IMR-90 (cell line): ENCODE measurements at regions not wholly inside any gene's neighbourhood (a gene's known extent, or its start where the extent isn't known, plus 50 kb on each side); places are given as distances from the start of the nearest gene placed in this dataset.

Source experiments
- ATAC-seq: fragments of 200-7000 bp; cut with Tn5 transposase; 2 replicates; pipeline ENCODE4 v1.9.1; 2020; ENCODE audit warnings: low read depth, mild to moderate bottlenecking, moderate library complexity
- BruUV-seq: library from RNA; stranded (reverse); fragments of 400-500 nt; replicated peaks from 2 replicates; lab custom pipeline; 2021; lab: Mats Ljungman, UMichigan
- CTCF ChIA-PET: fragments of 300-600 bp; formaldehyde crosslinking; extraction: SDS; loops from one replicate; lab custom pipeline; 2021; ENCODE audit warnings: antibody characterized with exemption; lab: Yijun Ruan, JAX
- POLR2A ChIA-PET: fragments of 300-600 bp; sonication (Branson Sonifier 250); formaldehyde crosslinking; loops from one replicate; lab custom pipeline; 2022; ENCODE audit warnings: antibody characterized with exemption; ENCODE audit not compliant: unreplicated experiment; lab: Charles Lee
- DNase-seq: peaks from one replicate; pipeline ENCODE4 v3.0.0; 2013
- H2AFZ ChIP-seq: replicated peaks from 2 replicates; pipeline ENCODE3; 2013; ENCODE audit warnings: low read length, mild to moderate bottlenecking; ENCODE audit not compliant: poor library complexity
- H2AK5ac ChIP-seq: 2 replicates; pipeline ENCODE4 v1.6.1; 2013; ENCODE audit warnings: low read depth, low read length, inconsistent platforms
- H2AK9ac ChIP-seq: replicated peaks from 2 replicates; pipeline ENCODE3; 2013; ENCODE audit warnings: mild to moderate bottlenecking, low read depth, low read length, moderate library complexity; ENCODE audit not compliant: poor library complexity
- H2BK120ac ChIP-seq: 2 replicates; pipeline ENCODE4 v1.6.1; 2013; ENCODE audit warnings: low read depth, low read length, inconsistent platforms
- H2BK15ac ChIP-seq: 3 replicates; pipeline ENCODE4 v1.6.1; 2013; ENCODE audit warnings: low read depth, low read length, inconsistent platforms
- H2BK20ac ChIP-seq: 2 replicates; pipeline ENCODE4 v1.6.1; 2013; ENCODE audit warnings: low read depth, mild to moderate bottlenecking, inconsistent platforms, low read length, moderate library complexity
- H2BK5ac ChIP-seq: 2 replicates; pipeline ENCODE4 v1.6.1; 2013; ENCODE audit warnings: mild to moderate bottlenecking, low read depth, low read length, inconsistent platforms; ENCODE audit not compliant: poor library complexity, severe bottlenecking
- H3K14ac ChIP-seq: replicated peaks from 2 replicates; pipeline ENCODE4 v1.6.1; 2013; ENCODE audit warnings: low read depth, low read length, inconsistent platforms
- H3K18ac ChIP-seq: 2 replicates; pipeline ENCODE4 v1.6.1; 2013; ENCODE audit warnings: low read depth, low read length, control low read depth
- H3K23ac ChIP-seq: 2 replicates; pipeline ENCODE4 v1.6.1; 2013; ENCODE audit warnings: low read depth, low read length, inconsistent platforms
- H3K27ac ChIP-seq: 2 replicates; pipeline ENCODE4 v1.5.1; 2013; ENCODE audit warnings: mild to moderate bottlenecking, control low read depth, low read length; ENCODE audit not compliant: insufficient read depth
- H3K27me3 ChIP-seq: 2 replicates; pipeline ENCODE4 v1.6.1; 2013; ENCODE audit warnings: low read length; ENCODE audit not compliant: control insufficient read depth, insufficient read depth
- H3K36me3 ChIP-seq: 2 replicates; pipeline ENCODE4 v1.6.1; 2013; ENCODE audit warnings: low read length, mixed read lengths; ENCODE audit not compliant: control insufficient read depth, insufficient read depth
- H3K4ac ChIP-seq: 2 replicates; pipeline ENCODE4 v1.6.1; 2013; ENCODE audit warnings: low read depth, low read length, inconsistent platforms
- H3K4me1 ChIP-seq: 2 replicates; pipeline ENCODE4 v1.6.1; 2013; ENCODE audit warnings: low read length, mixed read lengths; ENCODE audit not compliant: control insufficient read depth, insufficient read depth
- H3K4me2 ChIP-seq: 2 replicates; pipeline ENCODE4 v1.6.1; 2013; ENCODE audit warnings: low read depth, mild to moderate bottlenecking, control low read depth, low read length, moderate library complexity
- H3K4me3 ChIP-seq: 2 replicates; pipeline ENCODE4 v1.5.1; 2013; ENCODE audit warnings: low read depth, mild to moderate bottlenecking, control low read depth, low read length, moderate library complexity; ENCODE audit not compliant: insufficient read depth
- H3K56ac ChIP-seq: 2 replicates; pipeline ENCODE4 v1.6.1; 2013; ENCODE audit warnings: low read length, inconsistent platforms; ENCODE audit not compliant: insufficient read depth; ENCODE audit errors: extremely low read depth
- H3K79me1 ChIP-seq, 2 experiments: 2 replicates each; pipeline ENCODE4 v1.6.1; 2013; ENCODE audit warnings: low read length in 2 of 2, inconsistent platforms in 1 of 2, low read depth in 1 of 2
- H3K9ac ChIP-seq: 2 replicates; pipeline ENCODE4 v1.6.1; 2013; ENCODE audit warnings: low read depth, low read length, control low read depth
- H3K9me1 ChIP-seq: 2 replicates; pipeline ENCODE4 v1.6.1; 2013; ENCODE audit warnings: low read length, inconsistent platforms; ENCODE audit not compliant: insufficient read depth
- H3K9me3 ChIP-seq: 2 replicates; pipeline ENCODE4 v1.6.1; 2013; ENCODE audit warnings: low read length; ENCODE audit not compliant: control insufficient read depth, insufficient read depth
- H4K20me1 ChIP-seq: 2 replicates; pipeline ENCODE4 v1.6.1; 2013; ENCODE audit warnings: low read length, inconsistent platforms; ENCODE audit not compliant: insufficient read depth
- H4K5ac ChIP-seq: 2 replicates; pipeline ENCODE4 v1.6.1; 2013; ENCODE audit warnings: mild to moderate bottlenecking, low read depth, low read length, control low read depth
- H4K8ac ChIP-seq, 2 experiments: 2 replicates each; pipeline ENCODE4 v1.6.1; 2013; ENCODE audit warnings: low read depth in 2 of 2, low read length in 2 of 2, control low read depth in 1 of 2, inconsistent platforms in 1 of 2
- H4K91ac ChIP-seq: 2 replicates; pipeline ENCODE4 v1.6.1; 2013; ENCODE audit warnings: low read depth, low read length, inconsistent platforms; ENCODE audit not compliant: insufficient read depth
- BHLHE40 ChIP-seq: fragments of 150-350 bp; IDR thresholded peaks from 2 replicates; pipeline ENCODE4 v1.6.1; 2016; ENCODE audit warnings: mild to moderate bottlenecking, low read depth, low read length
- CHD1 ChIP-seq: IDR thresholded peaks from 2 replicates; pipeline ENCODE4 v1.6.1; 2012; ENCODE audit warnings: low read depth, low read length, improper control_type of control experiment
- MXI1 ChIP-seq: IDR thresholded peaks from 2 replicates; pipeline ENCODE4 v1.6.1; 2012; ENCODE audit warnings: low read depth, mild to moderate bottlenecking, low read length, moderate library complexity, borderline replicate concordance
- NFE2L2 ChIP-seq: fragments of 150-350 bp; IDR thresholded peaks from 2 replicates; pipeline ENCODE4 v1.6.1; 2016; ENCODE audit warnings: low read depth, mild to moderate bottlenecking, low read length
- RAD21 ChIP-seq: IDR thresholded peaks from 2 replicates; pipeline ENCODE4 v1.6.1; 2012; ENCODE audit warnings: low read length, improper control_type of control experiment
- RFX5 ChIP-seq: IDR thresholded peaks from 2 replicates; pipeline ENCODE4 v1.8.0; 2012; ENCODE audit warnings: low read depth, mild to moderate bottlenecking, low read length, moderate library complexity
- SMC3 ChIP-seq: fragments of 150-350 bp; IDR thresholded peaks from 2 replicates; pipeline ENCODE4 v1.6.1; 2016; ENCODE audit warnings: low read depth, mild to moderate bottlenecking, antibody characterized with exemption, low read length, moderate library complexity
- WGBS, 2 experiments: methylation state at CpG; one replicate each; pipeline versions ENCODE4 v1.1.5 to v1.1.7; 2013; ENCODE audit warnings: missing lambda C conversion rate in 2 of 2; ENCODE audit not compliant: insufficient read length in 1 of 2; ENCODE audit errors: extremely low coverage in 2 of 2; 5-methylcytosine and 5-hydroxymethylcytosine counted together
- dilution Hi-C: fragments of 300-500 bp; cut with HindIII; formaldehyde crosslinking; loops from one replicate; pipeline ENCODE4 v1.14.3; 2018; ENCODE audit warnings: low sequenced_read_pairs; ENCODE audit not compliant: unreplicated experiment
- in situ Hi-C: fragments of 300-500 bp; cut with MboI; formaldehyde crosslinking; loops from 3 replicates; pipeline ENCODE4 v1.14.3; 2019; ENCODE audit warnings: low sequenced_read_pairs, inconsistent platforms, mixed read lengths
- intact Hi-C: fragments of 100-400 bp; cut with micrococcal nuclease; formaldehyde crosslinking; loops from 2 replicates; pipeline ENCODE4 v1.10.0; 2022

GRCh38 chr2:192467953-192468660 is 273.4 kb upstream of the TMEFF2 start:
- no peak overlapping the region for H3K23ac ChIP-seq
- H3K27ac ChIP-seq = no peak overlapping the region
- no peaks in the 10 kb centered on the region for H3K36me3 ChIP-seq
- no peak overlapping the region for H3K4me3 ChIP-seq
- CTCF ChIA-PET = no interaction called here
- H2BK20ac ChIP-seq = no peak overlapping the region
- no peak overlapping the region for H2AK9ac ChIP-seq
- H2BK5ac ChIP-seq = no peak overlapping the region
- no peak for TF ChIP-seq SMC3
- no peak for TF ChIP-seq CHD1
- no peak for TF ChIP-seq BHLHE40
- TF ChIP-seq MXI1 = no peak
- no peak for TF ChIP-seq NFE2L2
- no peak for TF ChIP-seq RAD21
- TF ChIP-seq RFX5 = no peak
- H3K9ac ChIP-seq = no peak overlapping the region
- no peak overlapping the region for H2AK5ac ChIP-seq
- no peak overlapping the region for H3K18ac ChIP-seq
- POLR2A ChIA-PET = no interaction called here
- no peak overlapping the region for H3K14ac ChIP-seq
- in situ Hi-C loops (no loop called here), intact Hi-C loops (no loop called here), dilution Hi-C loops (no loop called here)
- H3K9me3 ChIP-seq = peaks cover 1% of the 10 kb centered on the region; the same call in 1 of the 2 replicates
- DNase-seq (no peak), ATAC-seq (no peak)
- no peak overlapping the region for H3K4ac ChIP-seq
- no peak overlapping the region for H3K4me2 ChIP-seq
- WGBS, 2 experiments = no CpG with 5 or more reads among the region's 4 CpGs
- H3K27me3 ChIP-seq = no peaks in the 10 kb centered on the region
- no peak overlapping the region for H2BK120ac ChIP-seq
- H4K91ac ChIP-seq = no peak overlapping the region
- H2AFZ ChIP-seq = no peak overlapping the region
- H3K9me1 ChIP-seq = no peaks in the 10 kb centered on the region
- H4K8ac ChIP-seq = no peak overlapping the region
- no peak overlapping the region for H4K5ac ChIP-seq
- no peaks in the 10 kb centered on the region for H3K79me1 ChIP-seq
- H3K56ac ChIP-seq = no peak overlapping the region
- H4K20me1 ChIP-seq = no peaks in the 10 kb centered on the region
- no TSS peak for BruUV-seq
- no peak overlapping the region for H2BK15ac ChIP-seq
- H3K4me1 ChIP-seq = no peaks in the 10 kb centered on the region
